Lung microvascular endothelial cell (primary cell): ENCODE measurements at regions not wholly inside any gene's neighbourhood (a gene's known extent, or its start where the extent isn't known, plus 50 kb on each side); places are given as distances from the start of the nearest gene placed in this dataset.
"Not testable (repeated sequence)": the region's sequence is repeated elsewhere in the genome, so short reads cannot be mapped to it uniquely, and the experiment has no call there.

ENCODE experiments used
- DNase-seq, 2 donors: peaks; one replicate each; pipeline versions ENCODE4 v3.0.0 to v3.0.0-alpha.2; 2010; ENCODE audit warnings: low read depth in 2 of 2

GRCh38 chr4:60611762-60612496 is 588.2 kb upstream of the ADGRL3 start:
- DNase-seq, result no peak

GRCh38 chr4:60617731-60618130 is 582.4 kb upstream of the ADGRL3 start:
- DNase-seq, result no peak

- no peak for DNase-seq
Measured at GRCh38 chr4:60619531-60620305, 580.4 kb upstream of the ADGRL3 start.

GRCh38 chr4:60637976-60638375 is 562.1 kb upstream of the ADGRL3 start:
- no peak for DNase-seq

GRCh38 chr4:60648774-60649173 is 551.4 kb upstream of the ADGRL3 start:
- DNase-seq, result no peak

GRCh38 chr4:60652933-60653332 is 547.2 kb upstream of the ADGRL3 start:
- DNase-seq, result no peak

- no peak for DNase-seq
Measured at GRCh38 chr4:60655356-60655755, 544.8 kb upstream of the ADGRL3 start.

- DNase-seq, result no peak
Measured at GRCh38 chr4:60656171-60656570, 544.0 kb upstream of the ADGRL3 start.

- no peak for DNase-seq
Measured at GRCh38 chr4:60657041-60657440, 543.1 kb upstream of the ADGRL3 start.

- DNase-seq, result no peak
Measured at GRCh38 chr4:60657807-60658206, 542.3 kb upstream of the ADGRL3 start.

- DNase-seq, result no peak
Measured at GRCh38 chr4:60663769-60664168, 536.4 kb upstream of the ADGRL3 start.

GRCh38 chr4:60682901-60683300 is 517.2 kb upstream of the ADGRL3 start:
- no peak for DNase-seq

GRCh38 chr4:60683357-60683756 is 516.8 kb upstream of the ADGRL3 start:
- no peak for DNase-seq

- DNase-seq, result no peak
Measured at GRCh38 chr4:60683973-60684372, 516.2 kb upstream of the ADGRL3 start.

- DNase-seq, result not testable (repeated sequence)
Measured at GRCh38 chr4:60696062-60696461, 504.1 kb upstream of the ADGRL3 start.

GRCh38 chr4:60709061-60709460 is 491.1 kb upstream of the ADGRL3 start:
- no peak for DNase-seq

- DNase-seq, result no peak
Measured at GRCh38 chr4:60718874-60719273, 481.3 kb upstream of the ADGRL3 start.

GRCh38 chr4:60721685-60722084 is 478.4 kb upstream of the ADGRL3 start:
- DNase-seq, result no peak

- no peak for DNase-seq
Measured at GRCh38 chr4:60723796-60724195, 476.3 kb upstream of the ADGRL3 start.

GRCh38 chr4:60724623-60725022 is 475.5 kb upstream of the ADGRL3 start:
- DNase-seq, result no peak

GRCh38 chr4:60726779-60727178 is 473.3 kb upstream of the ADGRL3 start:
- no peak for DNase-seq

- no peak for DNase-seq
Measured at GRCh38 chr4:60729194-60729593, 470.9 kb upstream of the ADGRL3 start.

GRCh38 chr4:60729764-60730163 is 470.4 kb upstream of the ADGRL3 start:
- DNase-seq, result not testable (repeated sequence)
